GM12878 (cell line): ENCODE measurements at regions not wholly inside any gene's neighbourhood (a gene's known extent, or its start where the extent isn't known, plus 50 kb on each side); places are given as distances from the start of the nearest gene placed in this dataset.
A peak's percentile ranks its signal among the peaks of the same experiment; 100 is the strongest.

Source experiments
- ATAC-seq: fragments of 200-7000 bp; cut with Tn5 transposase; 3 replicates; pipeline ENCODE4 v1.9.1; 2020; ENCODE audit warnings: mild to moderate bottlenecking, moderate library complexity
- BruUV-seq: library from RNA; stranded (reverse); fragments of 400-500 nt; replicated peaks from 2 replicates; lab custom pipeline; 2021; lab: Mats Ljungman, UMichigan
- CTCF ChIA-PET: fragments of 300-600 bp; sonication (Branson Sonifier 250); formaldehyde crosslinking; extraction: SDS; loops from one replicate; lab custom pipeline; 2021; ENCODE audit warnings: inconsistent platforms; lab: Yijun Ruan, JAX
- POLR2A ChIA-PET: fragments of 350-600 bp; formaldehyde crosslinking; extraction: SDS; loops from one replicate; lab custom pipeline; 2021; ENCODE audit warnings: inconsistent platforms; lab: Charles Lee
- RAD21 ChIA-PET: fragments of 300-600 bp; sonication (Branson Sonifier 250); formaldehyde crosslinking; loops from one replicate; lab custom pipeline; 2023; ENCODE audit warnings: antibody characterized with exemption; ENCODE audit not compliant: unreplicated experiment; lab: Charles Lee
- SMC1A ChIA-PET: fragments of 300-600 bp; sonication (Branson Sonifier 250); formaldehyde crosslinking; loops from one replicate; lab custom pipeline; 2023; ENCODE audit not compliant: unreplicated experiment, uncharacterized antibody; lab: Charles Lee
- DNase-seq: peaks from one replicate; pipeline ENCODE4 v3.0.0-alpha.2; 2011; ENCODE audit warnings: low read depth, low spot score
- FAIRE-seq: peaks from 3 replicates; lab custom pipeline; 2011; peaks lifted over from hg19 to GRCh38; lab: Jason Lieb, UNC
- H2AFZ ChIP-seq: 2 replicates; pipeline ENCODE4 v1.6.0; 2011; ENCODE audit warnings: low read depth, low read length, control low read depth; ENCODE audit not compliant: control insufficient read depth
- H3K27ac ChIP-seq: 2 replicates; pipeline ENCODE4 v1.5.1; 2011; ENCODE audit warnings: control low read depth; ENCODE audit not compliant: control insufficient read depth, insufficient read depth
- H3K27me3 ChIP-seq, 2 experiments: replicated peaks in 1 of 2; 2 replicates each; pipeline versions ENCODE4 v1.6.0 to v1.6.1; 2011; ENCODE audit warnings: low read length in 1 of 2; ENCODE audit not compliant: control insufficient read depth in 2 of 2, insufficient read depth in 2 of 2
- H3K36me3 ChIP-seq, 2 experiments: 2 replicates each; pipeline ENCODE4 v1.5.1; 2011; ENCODE audit warnings: low read length in 1 of 2; ENCODE audit not compliant: control insufficient read depth in 2 of 2, insufficient read depth in 2 of 2
- H3K4me1 ChIP-seq: 2 replicates; pipeline ENCODE4 v1.6.1; 2011; ENCODE audit warnings: mild to moderate bottlenecking, low read length, moderate library complexity, mixed read lengths; ENCODE audit not compliant: control insufficient read depth, insufficient read depth
- H3K4me2 ChIP-seq: 2 replicates; pipeline ENCODE4 v1.6.0; 2011; ENCODE audit warnings: control low read depth; ENCODE audit not compliant: control insufficient read depth, insufficient read depth
- H3K4me3 ChIP-seq: fragments of 200-600 bp; sonication (generic); 2 replicates; pipeline ENCODE4 v1.5.1; 2016
- H3K79me2 ChIP-seq: 2 replicates; pipeline ENCODE4 v1.6.0; 2011; ENCODE audit warnings: low read length; ENCODE audit not compliant: control insufficient read depth, insufficient read depth
- H3K9ac ChIP-seq: 2 replicates; pipeline ENCODE4 v1.8.0; 2011; ENCODE audit warnings: low read length, control low read depth, mixed read lengths; ENCODE audit not compliant: control insufficient read depth, insufficient read depth
- H3K9me3 ChIP-seq: replicated peaks from 3 replicates; pipeline ENCODE4 v1.5.1; 2011; ENCODE audit warnings: mild to moderate bottlenecking, low read length; ENCODE audit not compliant: control insufficient read depth, insufficient read depth
- H4K20me1 ChIP-seq: 2 replicates; pipeline ENCODE4 v1.6.0; 2011; ENCODE audit not compliant: control insufficient read depth, insufficient read depth
- ATF3 ChIP-seq: IDR thresholded peaks from 2 replicates; pipeline ENCODE4 v1.6.1; 2011; ENCODE audit warnings: low read depth, mild to moderate bottlenecking, low read length, moderate library complexity, borderline replicate concordance; ENCODE audit errors: extremely low read depth
- ZBTB4 ChIP-seq: fragments of 450-650 bp; formaldehyde crosslinking; IDR thresholded peaks from 2 replicates; pipeline ENCODE4 v1.4.0; 2022; ENCODE audit warnings: mild to moderate bottlenecking, moderate library complexity
- ZBTB40 ChIP-seq: fragments of 450-650 bp; IDR thresholded peaks from 2 replicates; pipeline ENCODE4 v1.6.1; 2016; ENCODE audit warnings: mild to moderate bottlenecking, moderate library complexity, borderline replicate concordance
- WGBS: methylation state at CpG from one replicate; pipeline ENCODE4 v1.1.6; 2016; ENCODE audit warnings: low lambda C conversion rate; ENCODE audit not compliant: insufficient replicate concordance, insufficient coverage; ENCODE audit errors: missing lambda C conversion rate; 5-methylcytosine and 5-hydroxymethylcytosine counted together
- in situ Hi-C: fragments of 300-500 bp; cut with MboI; formaldehyde crosslinking; loops from 9 replicates; pipeline ENCODE4 v1.14.3; 2018; ENCODE audit warnings: mixed read lengths
- intact Hi-C: fragments of 100-400 bp; cut with micrococcal nuclease; formaldehyde crosslinking; loops from one replicate; pipeline ENCODE4 v1.14.2; 2022; ENCODE audit not compliant: unreplicated experiment

- RAD21 ChIA-PET, result interaction anchor here (5.3 kb wide), 1 partner anchor 20 kb away, joined by 136 read pairs; no protein-coding TSS in a partner anchor
- TF ChIP-seq ATF3 (no peak), ZBTB40 (0 out of 2 replicates have a peak, but pooled peaks have one; percentile 2), ZBTB4 (no peak)
- Histone ChIP-seq H4K20me1 (no peaks in the 10 kb centered on the region), H3K4me3 (no peak overlapping the region), H3K79me2 (no peaks in the 10 kb centered on the region; the same call in none of the 2 replicates), H3K27ac (no peak overlapping the region), H3K9ac (no peak overlapping the region), H3K36me3 (no peaks in the 10 kb centered on the region), H3K27me3 (no peaks in the 10 kb centered on the region), H2AFZ (no peak overlapping the region), H3K4me2 (no peak overlapping the region), H3K9me3 (no peaks in the 10 kb centered on the region; the same call in 2 of the 3 replicates), H3K4me1 (peaks cover 29% of the 10 kb centered on the region)
- WGBS, result 99% methylated on average over 5 of the region's 5 CpGs
- CTCF ChIA-PET, result interaction anchor here (0.6 to 2.2 kb wide), 3 partner anchors 17 to 208 kb away, joined by 3 to 8 read pairs (median 3); no protein-coding TSS in a partner anchor
- BruUV-seq, result no TSS peak
- ATAC-seq (no peak), FAIRE-seq (no peak), DNase-seq (no peak)
- in situ Hi-C loops, result no loop called here
- SMC1A ChIA-PET, result interaction anchor here (1.0 to 16.6 kb wide), 5 partner anchors 10 to 52 kb away, joined by 3 to 266 read pairs (median 4); no protein-coding TSS in a partner anchor
- intact Hi-C loops, result no loop called here
- POLR2A ChIA-PET, result interaction anchor here (0.7 to 1.9 kb wide), 4 partner anchors 12 to 269 kb away, joined by 3 to 5 read pairs (median 4); no protein-coding TSS in a partner anchor
Observed at GRCh38 chr6:156717542-156717941, 59.6 kb upstream of the ARID1B start.
